Ishikawa (cell line): ENCODE measurements at regions not wholly inside any gene's neighbourhood (a gene's known extent, or its start where the extent isn't known, plus 50 kb on each side); places are given as distances from the start of the nearest gene placed in this dataset.

Experiments
- CEBPB ChIP-seq: IDR thresholded peaks from 2 replicates; pipeline ENCODE4 v1.6.1; 2012
- CREB1 ChIP-seq: IDR thresholded peaks from 2 replicates; pipeline ENCODE4 v1.6.1; 2012; ENCODE audit warnings: low read depth
- EGR1 ChIP-seq: IDR thresholded peaks from 2 replicates; pipeline ENCODE4 v1.6.1; 2012
- EP300 ChIP-seq: IDR thresholded peaks from 2 replicates; pipeline ENCODE4 v1.6.1; 2012; ENCODE audit warnings: borderline replicate concordance
- FOXM1 ChIP-seq: IDR thresholded peaks from 2 replicates; pipeline ENCODE4 v1.6.1; 2012; ENCODE audit warnings: low read depth, borderline replicate concordance
- MAX ChIP-seq: IDR thresholded peaks from 2 replicates; pipeline ENCODE4 v1.6.1; 2012
- NFIC ChIP-seq: IDR thresholded peaks from 2 replicates; pipeline ENCODE4 v1.6.1; 2012
- RAD21 ChIP-seq: IDR thresholded peaks from 2 replicates; pipeline ENCODE4 v1.6.1; 2012; ENCODE audit warnings: low read depth
- REST ChIP-seq: IDR thresholded peaks from 2 replicates; pipeline ENCODE4 v1.6.1; 2012; ENCODE audit warnings: low read depth, mild to moderate bottlenecking
- TAF1 ChIP-seq: IDR thresholded peaks from 2 replicates; pipeline ENCODE4 v1.6.1; 2012; ENCODE audit warnings: low read depth, mild to moderate bottlenecking
- TEAD4 ChIP-seq: IDR thresholded peaks from 2 replicates; pipeline ENCODE4 v1.6.1; 2012
- USF1 ChIP-seq: IDR thresholded peaks from 2 replicates; pipeline ENCODE4 v1.6.1; 2012
- YY1 ChIP-seq: IDR thresholded peaks from 2 replicates; pipeline ENCODE4 v1.6.1; 2012; ENCODE audit warnings: low read depth
- ZBTB7A ChIP-seq: IDR thresholded peaks from 2 replicates; pipeline ENCODE4 v1.6.1; 2012; ENCODE audit warnings: low read depth

- TF ChIP-seq EP300 (no peak), CEBPB (no peak), CREB1 (no peak), REST (no peak), ZBTB7A (no peak), USF1 (no peak), MAX (no peak)
Observed at GRCh38 chr11:69569306-69570200, 71.4 kb upstream of the CCND1 start.

- TF ChIP-seq CEBPB: no peak
- TF ChIP-seq ZBTB7A: no peak
- TF ChIP-seq EP300: no peak
- TF ChIP-seq EGR1: no peak
- TF ChIP-seq TAF1: no peak
- TF ChIP-seq USF1: no peak
Observed at GRCh38 chr11:69572233-69572860, 68.6 kb upstream of the CCND1 start.

- TF ChIP-seq EP300: no peak
Observed at GRCh38 chr11:69572861-69573260, 68.1 kb upstream of the CCND1 start.

- TF ChIP-seq REST: no peak
Observed at GRCh38 chr11:69573761-69574607, 67.0 kb upstream of the CCND1 start.

GRCh38 chr11:69574608-69575255, 66.2 kb upstream of the CCND1 start:
- no peak for TF ChIP-seq EGR1
- TF ChIP-seq RAD21: no peak
- no peak for TF ChIP-seq YY1
- no peak for TF ChIP-seq EP300
- no peak for TF ChIP-seq CEBPB
- no peak for TF ChIP-seq TAF1
- no peak for TF ChIP-seq ZBTB7A
- TF ChIP-seq NFIC: no peak
- TF ChIP-seq USF1: no peak
- no peak for TF ChIP-seq FOXM1
- TF ChIP-seq CREB1: no peak
- no peak for TF ChIP-seq TEAD4
